ENCODE measurements at regions not wholly inside any gene's neighbourhood (a gene's known extent, or its start where the extent isn't known, plus 50 kb on each side); places are given as distances from the start of the nearest gene placed in this dataset.

DNA sequence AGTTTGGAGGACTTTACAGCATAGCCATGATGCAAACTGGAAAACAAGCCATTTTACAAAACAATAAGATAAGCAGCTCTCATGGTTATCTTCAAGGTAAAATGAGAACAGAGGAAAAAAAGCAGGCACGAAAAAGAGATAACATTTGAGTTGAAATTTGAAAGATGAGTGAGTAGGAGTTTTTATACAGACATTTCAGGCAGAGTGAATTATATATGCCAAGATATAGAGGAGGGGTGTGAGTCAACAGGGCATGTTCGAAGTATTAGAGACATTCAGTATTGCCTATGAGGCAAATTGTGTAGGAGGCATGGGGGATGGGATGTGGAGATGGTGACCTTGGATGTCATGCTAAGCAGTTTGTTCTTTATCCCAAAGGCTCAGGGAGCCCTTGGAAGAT lies 240.5 kb upstream of the MAN1A1 start:
- no peak for DNase-seq
- intact Hi-C loops (cut with DNase I; ENCODE audit: low total_unique reads) = no loop called here
- H3K9me3 ChIP-seq = no peaks in the 10 kb centered on the region
- 63 to 80% (median 72%) methylated on average over 2 of the region's 2 CpGs for WGBS, 5 donors
- H3K27me3 ChIP-seq (replicated peaks in 1 of 7) = no peaks in the 10 kb centered on the region
- no peak overlapping the region for H3K27ac ChIP-seq
- TF ChIP-seq POLR2AphosphoS5 (IDR thresholded peaks at IDR 0.05) (no peak), POLR2A (IDR thresholded peaks at IDR 0.05) (no peak)
- TF ChIP-seq, protein P1, sequence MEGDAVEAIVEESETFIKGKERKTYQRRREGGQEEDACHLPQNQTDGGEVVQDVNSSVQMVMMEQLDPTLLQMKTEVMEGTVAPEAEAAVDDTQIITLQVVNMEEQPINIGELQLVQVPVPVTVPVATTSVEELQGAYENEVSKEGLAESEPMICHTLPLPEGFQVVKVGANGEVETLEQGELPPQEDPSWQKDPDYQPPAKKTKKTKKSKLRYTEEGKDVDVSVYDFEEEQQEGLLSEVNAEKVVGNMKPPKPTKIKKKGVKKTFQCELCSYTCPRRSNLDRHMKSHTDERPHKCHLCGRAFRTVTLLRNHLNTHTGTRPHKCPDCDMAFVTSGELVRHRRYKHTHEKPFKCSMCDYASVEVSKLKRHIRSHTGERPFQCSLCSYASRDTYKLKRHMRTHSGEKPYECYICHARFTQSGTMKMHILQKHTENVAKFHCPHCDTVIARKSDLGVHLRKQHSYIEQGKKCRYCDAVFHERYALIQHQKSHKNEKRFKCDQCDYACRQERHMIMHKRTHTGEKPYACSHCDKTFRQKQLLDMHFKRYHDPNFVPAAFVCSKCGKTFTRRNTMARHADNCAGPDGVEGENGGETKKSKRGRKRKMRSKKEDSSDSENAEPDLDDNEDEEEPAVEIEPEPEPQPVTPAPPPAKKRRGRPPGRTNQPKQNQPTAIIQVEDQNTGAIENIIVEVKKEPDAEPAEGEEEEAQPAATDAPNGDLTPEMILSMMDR (IDR thresholded peaks at IDR 0.05 in 8 of 11, conservative IDR thresholded peaks at IDR 0.05 in 3 of 11) = no peak
- no peaks in the 10 kb centered on the region for H3K4me1 ChIP-seq
- H3K4me3 ChIP-seq = no peak overlapping the region
- H3K36me3 ChIP-seq = no peaks in the 10 kb centered on the region

DNA sequence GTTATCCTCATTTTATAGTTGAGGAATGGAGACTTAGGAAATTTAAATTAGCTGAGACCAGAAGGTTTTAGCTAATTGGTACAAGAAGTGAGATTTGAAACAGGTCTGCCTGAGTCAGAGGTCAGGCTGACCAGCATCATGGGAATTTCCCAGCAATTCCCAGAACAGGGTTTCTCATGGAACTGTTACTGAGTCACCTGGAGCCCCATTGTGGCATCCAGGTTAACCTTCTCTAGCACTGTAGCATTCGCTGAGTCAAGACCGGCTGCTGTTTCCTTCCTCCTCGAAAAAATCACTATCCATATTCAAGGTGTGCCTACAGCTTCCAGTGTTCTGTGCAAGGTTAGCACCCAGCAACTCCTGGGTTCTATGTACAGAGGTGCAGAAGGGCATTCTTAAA lies 238.0 kb upstream of the MAN1A1 start:
- H3K4me1 ChIP-seq = no peaks in the 10 kb centered on the region
- H3K27me3 ChIP-seq (replicated peaks in 1 of 7) = no peaks in the 10 kb centered on the region
- DNase-seq = no peak
- no peaks in the 10 kb centered on the region for H3K9me3 ChIP-seq
- TF ChIP-seq, protein P1 (IDR thresholded peaks at IDR 0.05 in 8 of 11, conservative IDR thresholded peaks at IDR 0.05 in 3 of 11) = no peak
- no peak for TF ChIP-seq POLR2AphosphoS5 (IDR thresholded peaks at IDR 0.05)
- TF ChIP-seq POLR2A (IDR thresholded peaks at IDR 0.05) = no peak
- H3K36me3 ChIP-seq = no peaks in the 10 kb centered on the region
- H3K27ac ChIP-seq = no peak overlapping the region
- no peak overlapping the region for H3K4me3 ChIP-seq
- intact Hi-C loops (cut with DNase I; ENCODE audit: low total_unique reads) = no loop called here
- WGBS, 5 donors = 74 to 90% (median 87%) methylated on average over 3 of the region's 3 CpGs

DNA sequence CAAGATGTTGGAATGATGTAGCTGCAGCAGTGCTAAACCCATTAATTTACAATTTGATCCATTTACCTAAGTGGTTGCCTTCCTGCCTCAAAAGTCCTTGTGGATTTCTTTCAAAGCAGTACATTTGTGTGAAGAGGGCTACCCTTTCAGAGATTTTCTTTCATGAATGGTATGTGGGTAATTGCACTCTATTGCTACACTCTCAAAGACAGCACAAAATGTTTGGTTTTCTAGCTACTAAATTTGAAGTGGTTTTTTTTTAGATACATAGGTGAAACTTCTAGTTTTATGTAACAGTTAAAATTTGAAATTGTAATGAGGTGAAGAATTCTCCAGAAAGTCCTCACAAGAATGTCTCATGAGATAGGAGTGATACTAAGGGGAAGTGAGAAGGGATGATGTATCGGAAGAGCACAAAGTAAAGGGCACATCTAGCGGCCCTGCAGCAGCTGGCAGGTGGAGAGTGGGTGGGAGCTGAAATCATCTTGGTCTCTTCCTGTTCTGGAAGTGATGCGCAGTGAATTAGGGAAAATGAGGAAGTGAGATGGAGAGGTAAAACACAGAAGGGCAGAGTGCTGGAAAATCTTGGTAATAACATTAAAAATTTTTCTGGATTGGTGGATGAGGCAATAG lies 236.8 kb upstream of the MAN1A1 start:
- 58 to 70% (median 66%) methylated on average over 3 of the region's 3 CpGs for WGBS, 5 donors
- TF ChIP-seq, protein P1 (IDR thresholded peaks at IDR 0.05 in 8 of 11, conservative IDR thresholded peaks at IDR 0.05 in 3 of 11) = no peak
- TF ChIP-seq POLR2AphosphoS5 (IDR thresholded peaks at IDR 0.05) = no peak

DNA sequence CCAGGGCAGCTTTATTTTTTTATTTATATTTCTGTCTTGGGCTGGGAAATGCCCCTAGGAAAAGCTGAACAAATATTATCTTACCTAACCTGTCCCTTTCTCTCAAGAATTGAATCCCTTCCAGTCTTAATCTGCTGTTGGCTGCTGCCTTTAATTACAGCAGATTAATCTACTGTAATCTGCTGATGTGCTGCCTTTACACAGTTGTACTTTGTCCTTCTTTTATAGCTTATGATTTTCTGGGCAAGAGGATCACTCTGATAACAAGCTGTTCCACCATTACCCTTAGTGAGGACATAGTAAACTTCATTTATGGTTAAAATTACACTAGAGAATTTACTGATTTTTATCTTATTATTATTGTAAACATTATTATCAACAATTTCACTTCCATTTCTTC lies 234.5 kb upstream of the MAN1A1 start:
- H3K27me3 ChIP-seq (replicated peaks in 1 of 7) = no peaks in the 10 kb centered on the region
- no peak overlapping the region for H3K4me3 ChIP-seq
- no peaks in the 10 kb centered on the region for H3K36me3 ChIP-seq
- no peak for DNase-seq
- intact Hi-C loops (cut with DNase I; ENCODE audit: low total_unique reads) = no loop called here
- no peak overlapping the region for H3K27ac ChIP-seq
- TF ChIP-seq POLR2A (IDR thresholded peaks at IDR 0.05) = no peak
- TF ChIP-seq, protein P1 (IDR thresholded peaks at IDR 0.05 in 8 of 11, conservative IDR thresholded peaks at IDR 0.05 in 3 of 11) = no peak
- no peak for TF ChIP-seq POLR2AphosphoS5 (IDR thresholded peaks at IDR 0.05)
- H3K9me3 ChIP-seq = no peaks in the 10 kb centered on the region
- no peaks in the 10 kb centered on the region for H3K4me1 ChIP-seq

More for the DNA sequence above, 236.8 kb upstream of the MAN1A1 start:
- Histone ChIP-seq H3K4me1 (no peaks in the 10 kb centered on the region), H3K27ac (no peak overlapping the region), H3K4me3 (no peak overlapping the region), H3K27me3 (replicated peaks in 1 of 7) (no peaks in the 10 kb centered on the region), H3K36me3 (no peaks in the 10 kb centered on the region), H3K9me3 (no peaks in the 10 kb centered on the region)
- intact Hi-C loops (cut with DNase I; ENCODE audit: low total_unique reads) = no loop called here
- DNase-seq = no peak

All from spleen (tissue), 11 donors.